GM12878 (cell line): ENCODE measurements at regions not wholly inside any gene's neighbourhood (a gene's known extent, or its start where the extent isn't known, plus 50 kb on each side); places are given as distances from the start of the nearest gene placed in this dataset.

Experiments
- ATAC-seq: fragments of 200-7000 bp; cut with Tn5 transposase; 3 replicates; pipeline ENCODE4 v1.9.1; 2020; ENCODE audit warnings: mild to moderate bottlenecking, moderate library complexity
- BruUV-seq: library from RNA; stranded (reverse); fragments of 400-500 nt; replicated peaks from 2 replicates; lab custom pipeline; 2021; lab: Mats Ljungman, UMichigan
- CTCF ChIA-PET: fragments of 300-600 bp; sonication (Branson Sonifier 250); formaldehyde crosslinking; extraction: SDS; loops from one replicate; lab custom pipeline; 2021; ENCODE audit warnings: inconsistent platforms; lab: Yijun Ruan, JAX
- POLR2A ChIA-PET: fragments of 350-600 bp; formaldehyde crosslinking; extraction: SDS; loops from one replicate; lab custom pipeline; 2021; ENCODE audit warnings: inconsistent platforms; lab: Charles Lee
- RAD21 ChIA-PET: fragments of 300-600 bp; sonication (Branson Sonifier 250); formaldehyde crosslinking; loops from one replicate; lab custom pipeline; 2023; ENCODE audit warnings: antibody characterized with exemption; ENCODE audit not compliant: unreplicated experiment; lab: Charles Lee
- SMC1A ChIA-PET: fragments of 300-600 bp; sonication (Branson Sonifier 250); formaldehyde crosslinking; loops from one replicate; lab custom pipeline; 2023; ENCODE audit not compliant: unreplicated experiment, uncharacterized antibody; lab: Charles Lee
- DNase-seq: peaks from one replicate; pipeline ENCODE4 v3.0.0-alpha.2; 2011; ENCODE audit warnings: low read depth, low spot score
- FAIRE-seq: peaks from 3 replicates; lab custom pipeline; 2011; peaks lifted over from hg19 to GRCh38; lab: Jason Lieb, UNC
- H2AFZ ChIP-seq: 2 replicates; pipeline ENCODE4 v1.6.0; 2011; ENCODE audit warnings: low read depth, low read length, control low read depth; ENCODE audit not compliant: control insufficient read depth
- H3K27ac ChIP-seq: 2 replicates; pipeline ENCODE4 v1.5.1; 2011; ENCODE audit warnings: control low read depth; ENCODE audit not compliant: control insufficient read depth, insufficient read depth
- H3K27me3 ChIP-seq, 2 experiments: replicated peaks in 1 of 2; 2 replicates each; pipeline versions ENCODE4 v1.6.0 to v1.6.1; 2011; ENCODE audit warnings: low read length in 1 of 2; ENCODE audit not compliant: control insufficient read depth in 2 of 2, insufficient read depth in 2 of 2
- H3K36me3 ChIP-seq, 2 experiments: 2 replicates each; pipeline ENCODE4 v1.5.1; 2011; ENCODE audit warnings: low read length in 1 of 2; ENCODE audit not compliant: control insufficient read depth in 2 of 2, insufficient read depth in 2 of 2
- H3K4me1 ChIP-seq: 2 replicates; pipeline ENCODE4 v1.6.1; 2011; ENCODE audit warnings: mild to moderate bottlenecking, low read length, moderate library complexity, mixed read lengths; ENCODE audit not compliant: control insufficient read depth, insufficient read depth
- H3K4me2 ChIP-seq: 2 replicates; pipeline ENCODE4 v1.6.0; 2011; ENCODE audit warnings: control low read depth; ENCODE audit not compliant: control insufficient read depth, insufficient read depth
- H3K4me3 ChIP-seq: fragments of 200-600 bp; sonication (generic); 2 replicates; pipeline ENCODE4 v1.5.1; 2016
- H3K79me2 ChIP-seq: 2 replicates; pipeline ENCODE4 v1.6.0; 2011; ENCODE audit warnings: low read length; ENCODE audit not compliant: control insufficient read depth, insufficient read depth
- H3K9ac ChIP-seq: 2 replicates; pipeline ENCODE4 v1.8.0; 2011; ENCODE audit warnings: low read length, control low read depth, mixed read lengths; ENCODE audit not compliant: control insufficient read depth, insufficient read depth
- H3K9me3 ChIP-seq: replicated peaks from 3 replicates; pipeline ENCODE4 v1.5.1; 2011; ENCODE audit warnings: mild to moderate bottlenecking, low read length; ENCODE audit not compliant: control insufficient read depth, insufficient read depth
- H4K20me1 ChIP-seq: 2 replicates; pipeline ENCODE4 v1.6.0; 2011; ENCODE audit not compliant: control insufficient read depth, insufficient read depth
- CHD1 ChIP-seq: IDR thresholded peaks from 2 replicates; pipeline ENCODE4 v1.6.1; 2012; ENCODE audit warnings: low read depth, low read length, improper control_type of control experiment
- DPF2 ChIP-seq: fragments of 450-650 bp; IDR thresholded peaks from 2 replicates; pipeline ENCODE4 v1.6.1; 2017; ENCODE audit warnings: mild to moderate bottlenecking
- EED ChIP-seq: sonication (generic); IDR thresholded peaks from 2 replicates; pipeline ENCODE4 v1.6.1; 2016; ENCODE audit warnings: antibody characterized with exemption, low read depth
- EZH2 ChIP-seq: IDR thresholded peaks from 2 replicates; pipeline ENCODE4 v1.6.1; 2012; ENCODE audit warnings: low read depth, mild to moderate bottlenecking, control low read depth, inconsistent platforms, low read length, borderline replicate concordance; ENCODE audit not compliant: control insufficient read depth
- FOS ChIP-seq: IDR thresholded peaks from 3 replicates; pipeline ENCODE4 v1.6.1; 2011; ENCODE audit warnings: borderline replicate concordance; ENCODE audit not compliant: insufficient read length; ENCODE audit errors: extremely low read depth
- FOXK2 ChIP-seq: fragments of 450-650 bp; IDR thresholded peaks from 2 replicates; pipeline ENCODE4 v1.6.1; 2017; ENCODE audit warnings: mild to moderate bottlenecking, moderate library complexity
- HCFC1 ChIP-seq: fragments of 150-350 bp; IDR thresholded peaks from 2 replicates; pipeline ENCODE4 v1.6.1; 2014; ENCODE audit warnings: low read length
- HDAC2 ChIP-seq: fragments of 200-600 bp; sonication (generic); IDR thresholded peaks from 2 replicates; pipeline ENCODE4 v1.6.1; 2017
- KDM1A ChIP-seq: fragments of 200-600 bp; sonication (generic); IDR thresholded peaks from 2 replicates; pipeline ENCODE4 v1.6.1; 2016; ENCODE audit warnings: borderline replicate concordance
- LARP7 ChIP-seq: fragments of 450-650 bp; IDR thresholded peaks from 2 replicates; pipeline ENCODE4 v1.6.1; 2017; ENCODE audit warnings: mild to moderate bottlenecking
- MYB ChIP-seq: fragments of 150-350 bp; IDR thresholded peaks from 2 replicates; pipeline ENCODE4 v1.6.1; 2014; ENCODE audit warnings: mild to moderate bottlenecking, low read depth, low read length, borderline replicate concordance
- MYC ChIP-seq: IDR thresholded peaks from 2 replicates; pipeline ENCODE4 v1.6.1; 2011; ENCODE audit warnings: mild to moderate bottlenecking, low read length, moderate library complexity, inconsistent platforms; ENCODE audit not compliant: insufficient read depth, insufficient replicate concordance, insufficient read length, severe bottlenecking
- NFYB ChIP-seq: IDR thresholded peaks from 2 replicates; pipeline ENCODE4 v1.6.1; 2011; ENCODE audit warnings: low read depth, mild to moderate bottlenecking, low read length, improper control_type of control experiment, moderate library complexity; ENCODE audit not compliant: insufficient read depth
- NRF1 ChIP-seq: conservative IDR thresholded peaks from 2 replicates; pipeline ENCODE4 v1.6.1; 2011; ENCODE audit warnings: mild to moderate bottlenecking, low read depth, low read length, improper control_type of control experiment
- POLR2AphosphoS5 ChIP-seq: IDR thresholded peaks from 2 replicates; pipeline ENCODE4 v1.6.1; 2011; ENCODE audit warnings: mild to moderate bottlenecking, low read length, inconsistent platforms
- RFX5 ChIP-seq: IDR thresholded peaks from 2 replicates; pipeline ENCODE4 v1.6.1; 2011; ENCODE audit warnings: low read depth, low read length, improper control_type of control experiment
- RUNX3 ChIP-seq: IDR thresholded peaks from 2 replicates; pipeline ENCODE4 v1.6.1; 2012; ENCODE audit warnings: low read length, inconsistent platforms
- SP1 ChIP-seq: IDR thresholded peaks from one replicate; pipeline ENCODE4 v1.6.1; 2011; ENCODE audit warnings: low read depth, low read length
- STAT3 ChIP-seq: IDR thresholded peaks from 2 replicates; pipeline ENCODE4 v1.6.1; 2011; ENCODE audit warnings: low read depth, low read length, improper control_type of control experiment
- ZNF207 ChIP-seq: fragments of 450-650 bp; IDR thresholded peaks from 2 replicates; pipeline ENCODE4 v1.6.1; 2014; ENCODE audit warnings: antibody characterized with exemption, mild to moderate bottlenecking, borderline replicate concordance
- WGBS: methylation state at CpG from one replicate; pipeline ENCODE4 v1.1.6; 2016; ENCODE audit warnings: low lambda C conversion rate; ENCODE audit not compliant: insufficient replicate concordance, insufficient coverage; ENCODE audit errors: missing lambda C conversion rate; 5-methylcytosine and 5-hydroxymethylcytosine counted together
- in situ Hi-C: fragments of 300-500 bp; cut with MboI; formaldehyde crosslinking; loops from 9 replicates; pipeline ENCODE4 v1.14.3; 2018; ENCODE audit warnings: mixed read lengths
- intact Hi-C: fragments of 100-400 bp; cut with micrococcal nuclease; formaldehyde crosslinking; loops from one replicate; pipeline ENCODE4 v1.14.2; 2022; ENCODE audit not compliant: unreplicated experiment
- TF ChIP-seq, protein P1 (sequence below): IDR thresholded peaks from 2 replicates; pipeline ENCODE4 v1.6.1; 2012; ENCODE audit warnings: low read depth, low read length, improper control_type of control experiment

DNA sequence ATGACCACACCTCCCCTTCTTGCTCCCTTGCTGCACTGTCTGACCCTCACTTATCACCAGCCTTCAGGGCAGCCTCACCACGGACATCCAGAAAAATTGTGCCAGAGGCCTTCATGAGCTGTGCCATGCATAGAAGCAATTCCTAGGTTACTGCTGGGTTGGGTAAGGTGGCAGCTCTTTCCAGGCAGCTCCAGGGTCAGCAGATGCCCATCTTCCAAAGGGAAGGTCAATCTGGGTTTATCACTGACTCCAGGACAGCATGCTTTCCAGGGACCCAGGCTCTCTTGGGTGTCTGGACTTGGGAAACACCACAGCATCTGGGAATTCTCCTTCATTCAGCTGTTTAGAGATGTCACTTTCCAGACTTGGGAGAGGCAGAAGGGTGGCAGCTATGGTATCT lies 188.9 kb upstream of the CXCL12 start (continued):
- no peak for TF ChIP-seq CHD1
- TF ChIP-seq EZH2, result no peak
- no peak for TF ChIP-seq NRF1
- no peak for TF ChIP-seq RFX5
- no peak for TF ChIP-seq STAT3
- no peak for TF ChIP-seq FOXK2
- TF ChIP-seq, protein P1, sequence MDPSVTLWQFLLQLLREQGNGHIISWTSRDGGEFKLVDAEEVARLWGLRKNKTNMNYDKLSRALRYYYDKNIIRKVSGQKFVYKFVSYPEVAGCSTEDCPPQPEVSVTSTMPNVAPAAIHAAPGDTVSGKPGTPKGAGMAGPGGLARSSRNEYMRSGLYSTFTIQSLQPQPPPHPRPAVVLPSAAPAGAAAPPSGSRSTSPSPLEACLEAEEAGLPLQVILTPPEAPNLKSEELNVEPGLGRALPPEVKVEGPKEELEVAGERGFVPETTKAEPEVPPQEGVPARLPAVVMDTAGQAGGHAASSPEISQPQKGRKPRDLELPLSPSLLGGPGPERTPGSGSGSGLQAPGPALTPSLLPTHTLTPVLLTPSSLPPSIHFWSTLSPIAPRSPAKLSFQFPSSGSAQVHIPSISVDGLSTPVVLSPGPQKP, result no peak
- TF ChIP-seq HDAC2, result no peak
- no peak for TF ChIP-seq KDM1A

DNA sequence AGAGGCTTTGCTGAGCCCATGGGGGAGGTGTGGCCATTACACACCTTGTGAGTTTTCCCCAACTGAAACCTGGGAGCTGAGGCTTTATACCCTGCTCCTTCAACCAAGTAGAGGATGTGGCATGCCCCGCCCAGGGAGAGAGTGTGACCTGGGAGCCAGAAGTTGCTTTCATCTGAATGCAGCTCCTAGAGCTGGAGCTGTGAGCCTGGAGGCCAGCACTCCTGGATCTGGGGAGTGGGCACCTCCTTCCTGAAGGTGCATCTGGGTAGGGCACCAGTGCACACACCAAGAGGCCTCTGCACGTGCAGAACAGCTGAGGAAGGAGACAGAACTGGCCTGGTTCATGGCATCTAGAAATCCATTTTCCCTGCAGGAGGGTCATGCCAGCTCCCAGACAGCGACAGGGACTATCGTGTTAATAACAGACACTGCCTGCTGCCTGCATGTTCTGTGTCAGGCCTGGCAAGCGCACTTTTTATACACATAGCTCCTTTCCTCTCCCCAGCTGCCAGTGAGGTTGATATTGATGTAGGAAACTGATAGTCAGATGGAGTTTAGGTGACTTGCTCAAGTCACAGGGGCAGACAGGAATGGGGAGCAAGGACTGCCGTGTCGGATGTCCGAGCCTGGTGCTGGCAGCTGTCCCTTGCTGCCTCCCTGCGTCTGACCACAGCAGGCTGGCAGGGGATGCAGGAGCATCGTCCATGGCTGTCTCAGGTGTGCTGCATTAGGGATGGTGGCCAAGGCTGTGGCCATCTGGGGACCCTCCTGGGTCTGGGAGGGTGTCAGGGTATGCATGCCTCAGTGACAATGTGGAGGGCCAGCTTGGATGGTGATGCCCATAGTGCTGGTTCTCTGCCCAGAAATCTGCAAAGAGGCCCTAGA lies 189.9 kb upstream of the CXCL12 start:
- in situ Hi-C loops, result no loop called here
- Histone ChIP-seq H3K4me2 (no peak overlapping the region), H3K79me2 (no peaks in the 10 kb centered on the region), H2AFZ (no peak overlapping the region), H3K9ac (no peak overlapping the region), H4K20me1 (no peaks in the 10 kb centered on the region), H3K4me3 (no peak overlapping the region), H3K27ac (no peak overlapping the region), H3K9me3 (no peaks in the 10 kb centered on the region), H3K4me1 (no peaks in the 10 kb centered on the region), H3K27me3 (no peaks in the 10 kb centered on the region), H3K36me3 (no peaks in the 10 kb centered on the region)
- intact Hi-C loops, result loop anchor here (10.0 kb wide), 1 partner anchor 280 kb away; no protein-coding TSS in a partner anchor
- no peak for ATAC-seq
- SMC1A ChIA-PET, result no interaction called here
- RAD21 ChIA-PET, result no interaction called here
- DNase-seq, result no peak
- no peak for FAIRE-seq
- CTCF ChIA-PET, result no interaction called here
- 22% methylated on average over 10 of the region's 10 CpGs for WGBS
- TF ChIP-seq MYB, result no peak
- TF ChIP-seq DPF2, result no peak
- TF ChIP-seq POLR2AphosphoS5, result no peak
- TF ChIP-seq EED, result no peak
- TF ChIP-seq LARP7, result no peak
- no peak for TF ChIP-seq RUNX3
- no peak for TF ChIP-seq MYC
- no peak for TF ChIP-seq FOXK2
- TF ChIP-seq HCFC1, result no peak
- no peak for TF ChIP-seq SP1
- TF ChIP-seq CHD1, result no peak
- TF ChIP-seq FOS, result no peak
- TF ChIP-seq NFYB, result no peak
- TF ChIP-seq ZNF207, result no peak
- POLR2A ChIA-PET, result no interaction called here
- BruUV-seq, result no TSS peak
